ENCODE measurements at regions not wholly inside any gene's neighbourhood (a gene's known extent, or its start where the extent isn't known, plus 50 kb on each side); places are given as distances from the start of the nearest gene placed in this dataset.

GRCh38 chr4:156654410-156654809, 317.2 kb downstream of the PDGFC start:
- no peak for DNase-seq (ENCODE audit: low spot score)

- no peak for DNase-seq (ENCODE audit: low spot score)
Observed at GRCh38 chr4:156643826-156644225, 327.8 kb downstream of the PDGFC start.

- peak; percentile 0 for DNase-seq (ENCODE audit: low spot score)
Observed at GRCh38 chr4:156642161-156642560, 329.4 kb downstream of the PDGFC start.

GRCh38 chr4:156638925-156639605, 332.5 kb downstream of the PDGFC start:
- DNase-seq (ENCODE audit: low spot score), result peak; percentile 30

GRCh38 chr4:156638334-156638733, 333.3 kb downstream of the PDGFC start:
- DNase-seq (ENCODE audit: low spot score), result peak; percentile 18

GRCh38 chr4:156636381-156636780, 335.2 kb downstream of the PDGFC start:
- DNase-seq (ENCODE audit: low spot score), result no peak

- no peak for DNase-seq (ENCODE audit: low spot score)
Observed at GRCh38 chr4:156635051-156635450, 336.5 kb downstream of the PDGFC start.

GRCh38 chr4:156634612-156635011, 337.0 kb downstream of the PDGFC start:
- no peak for DNase-seq (ENCODE audit: low spot score)

GRCh38 chr4:156633847-156634246, 337.8 kb downstream of the PDGFC start:
- no peak for DNase-seq (ENCODE audit: low spot score)

- no peak for DNase-seq (ENCODE audit: low spot score)
Observed at GRCh38 chr4:156628858-156629257, 342.7 kb downstream of the PDGFC start.

GRCh38 chr4:156623376-156623775, 348.2 kb downstream of the PDGFC start:
- no peak for DNase-seq (ENCODE audit: low spot score)

- no peak for DNase-seq (ENCODE audit: low spot score)
Observed at GRCh38 chr4:156620786-156621185, 350.8 kb downstream of the PDGFC start.

GRCh38 chr4:156619154-156619934, 352.3 kb downstream of the PDGFC start:
- DNase-seq (ENCODE audit: low spot score), result no peak

GRCh38 chr4:156615066-156615531, 356.5 kb downstream of the PDGFC start:
- DNase-seq (ENCODE audit: low spot score), result peak; percentile 39

- DNase-seq (ENCODE audit: low spot score), result no peak
Observed at GRCh38 chr4:156614536-156614935, 357.1 kb downstream of the PDGFC start.

GRCh38 chr4:156609421-156609820, 362.2 kb downstream of the PDGFC start:
- DNase-seq (ENCODE audit: low spot score), result no peak

- DNase-seq (ENCODE audit: low spot score), result no peak
Observed at GRCh38 chr4:156608651-156609050, 362.9 kb downstream of the PDGFC start.

- no peak for DNase-seq (ENCODE audit: low spot score)
Observed at GRCh38 chr4:156607478-156607857, 364.1 kb downstream of the PDGFC start.

GRCh38 chr4:156606554-156607477, 364.8 kb downstream of the PDGFC start:
- peak; percentile 46 for DNase-seq (ENCODE audit: low spot score)

GRCh38 chr4:156598138-156598681, 373.4 kb downstream of the PDGFC start:
- DNase-seq (ENCODE audit: low spot score), result peak; percentile 52

GRCh38 chr4:156596706-156597329, 374.8 kb downstream of the PDGFC start:
- no peak for DNase-seq (ENCODE audit: low spot score)
